RWPE2 (cell line): ENCODE measurements at regions not wholly inside any gene's neighbourhood (a gene's known extent, or its start where the extent isn't known, plus 50 kb on each side); places are given as distances from the start of the nearest gene placed in this dataset.

Source experiments
- ATAC-seq: fragments of 200-7000 bp; cut with Tn5 transposase; 3 replicates; pipeline ENCODE4 v1.9.1; 2021; ENCODE audit warnings: low read depth
- DNase-seq: peaks from one replicate; pipeline ENCODE4 v3.0.0-alpha.2; 2020; ENCODE audit warnings: low spot score
- H3K27ac ChIP-seq: fragments of 450-650 bp; 2 replicates; pipeline ENCODE4 v1.5.1; 2017; ENCODE audit warnings: mild to moderate bottlenecking; ENCODE audit not compliant: poor library complexity, severe bottlenecking
- H3K27me3 ChIP-seq: fragments of 250-450 bp; sonication (Bioruptor Pico); 2 replicates; pipeline ENCODE4 v1.5.1; 2021; ENCODE audit warnings: mild to moderate bottlenecking, moderate library complexity; ENCODE audit not compliant: insufficient read depth, poor library complexity, severe bottlenecking
- H3K36me3 ChIP-seq: fragments of 250-450 bp; sonication (Bioruptor Pico); 2 replicates; pipeline ENCODE4 v1.5.1; 2020; ENCODE audit warnings: low read depth, mild to moderate bottlenecking, moderate library complexity
- H3K4me1 ChIP-seq: fragments of 250-450 bp; sonication (Bioruptor Pico); 2 replicates; pipeline ENCODE4 v1.5.1; 2021; ENCODE audit warnings: mild to moderate bottlenecking, moderate library complexity; ENCODE audit not compliant: insufficient read depth, poor library complexity, severe bottlenecking
- H3K4me3 ChIP-seq: fragments of 250-450 bp; sonication (Bioruptor Pico); 2 replicates; pipeline ENCODE4 v1.5.1; 2021; ENCODE audit warnings: mild to moderate bottlenecking, moderate library complexity; ENCODE audit not compliant: severe bottlenecking
- H3K9me3 ChIP-seq: fragments of 250-450 bp; sonication (Bioruptor Pico); 2 replicates; pipeline ENCODE4 v1.5.1; 2021; ENCODE audit warnings: mild to moderate bottlenecking, moderate library complexity; ENCODE audit not compliant: severe bottlenecking
- CTCF ChIP-seq: fragments of 450-650 bp; IDR thresholded peaks from one replicate; pipeline ENCODE4 v1.5.1; 2017; ENCODE audit warnings: mild to moderate bottlenecking, moderate library complexity; ENCODE audit not compliant: poor library complexity, severe bottlenecking

- no peak for TF ChIP-seq CTCF
- H3K36me3 ChIP-seq: no peaks in the 10 kb centered on the region
- H3K4me3 ChIP-seq: no peak overlapping the region
- peak; percentile 58 for ATAC-seq
- DNase-seq: peak; percentile 71
- peak overlapping the region; percentile 37 for H3K27ac ChIP-seq
- peaks cover 5% of the 10 kb centered on the region for H3K4me1 ChIP-seq
- no peaks in the 10 kb centered on the region for H3K27me3 ChIP-seq
- H3K9me3 ChIP-seq: no peaks in the 10 kb centered on the region
These were observed 120.5 kb downstream of the PHETA1 start for GRCh38 chr12:111248236-111249017.

- ATAC-seq: no peak
- Histone ChIP-seq H3K27ac (peak overlapping the region; percentile 37), H3K36me3 (no peaks in the 10 kb centered on the region), H3K4me3 (no peak overlapping the region), H3K9me3 (no peaks in the 10 kb centered on the region), H3K27me3 (no peaks in the 10 kb centered on the region), H3K4me1 (peaks cover 5% of the 10 kb centered on the region)
- DNase-seq: no peak
- no peak for TF ChIP-seq CTCF
These were observed 121.7 kb downstream of the PHETA1 start for GRCh38 chr12:111247083-111247783.

- H3K27ac ChIP-seq: no peak overlapping the region
- peaks cover 5% of the 10 kb centered on the region for H3K4me1 ChIP-seq
- H3K27me3 ChIP-seq: no peaks in the 10 kb centered on the region
- no peak for DNase-seq
- no peak for TF ChIP-seq CTCF
- no peak for ATAC-seq
- no peaks in the 10 kb centered on the region for H3K9me3 ChIP-seq
- no peaks in the 10 kb centered on the region for H3K36me3 ChIP-seq
- no peak overlapping the region for H3K4me3 ChIP-seq
These were observed 122.4 kb downstream of the PHETA1 start for GRCh38 chr12:111246477-111247011.

- ATAC-seq: no peak
- Histone ChIP-seq H3K4me1 (peaks cover 5% of the 10 kb centered on the region), H3K36me3 (no peaks in the 10 kb centered on the region), H3K9me3 (no peaks in the 10 kb centered on the region), H3K4me3 (no peak overlapping the region), H3K27ac (no peak overlapping the region), H3K27me3 (no peaks in the 10 kb centered on the region)
- no peak for DNase-seq
- TF ChIP-seq CTCF: no peak
These were observed 123.0 kb downstream of the PHETA1 start for GRCh38 chr12:111245701-111246476.
